Right lobe of liver (tissue), 4 donors: ENCODE measurements at regions not wholly inside any gene's neighbourhood (a gene's known extent, or its start where the extent isn't known, plus 50 kb on each side); places are given as distances from the start of the nearest gene placed in this dataset.

ENCODE experiments used
- CTCF ChIP-seq, 4 donors: fragments of 200-600 bp in 3 of 4; fragments of 450-650 bp in 1 of 4; IDR thresholded peaks; one replicate each; pipeline versions ENCODE4 v1.5.1 to v1.8.0; 2016 to 2022; ENCODE audit warnings: antibody characterized with exemption in 4 of 4, mild to moderate bottlenecking in 2 of 4
- POLR2A ChIP-seq: fragments of 450-650 bp; IDR thresholded peaks from one replicate; pipeline ENCODE4 v1.6.1; 2017; ENCODE audit warnings: antibody characterized with exemption, mild to moderate bottlenecking
- donor health status: DM: no; HTN: no; CAD: no.
- donor health status: DM: no; HTN: no; CAD: no.
- donor health status: DM: no; HTN: yes; CAD: no.

- TF ChIP-seq CTCF (IDR thresholded peaks at IDR 0.05) (no peak), POLR2A (no peak)
Observed at GRCh38 chr6:147933224-147933623, 409.4 kb upstream of the SASH1 start.
